HEK293 (cell line): ENCODE measurements at regions not wholly inside any gene's neighbourhood (a gene's known extent, or its start where the extent isn't known, plus 50 kb on each side); places are given as distances from the start of the nearest gene placed in this dataset.

Source experiments
- CTCF ChIA-PET: fragments of 350-600 bp; formaldehyde crosslinking; extraction: SDS; loops from one replicate; lab custom pipeline; 2021; ENCODE audit warnings: antibody characterized with exemption; lab: Yijun Ruan, JAX
- POLR2A ChIA-PET: fragments of 300-600 bp; formaldehyde crosslinking; extraction: SDS; loops from one replicate; lab custom pipeline; 2020; ENCODE audit warnings: antibody characterized with exemption, inconsistent platforms; lab: Yijun Ruan, JAX
- H3K27ac ChIP-seq: fragments of 200-500 bp; sonication (Bioruptor generic); 2 replicates; pipeline ENCODE4 v1.5.1; 2014; ENCODE audit warnings: low read depth, low read length, control low read depth, inconsistent platforms; ENCODE audit errors: extremely low read depth
- H3K36me3 ChIP-seq, 2 experiments: fragments of 200-500 bp in 1 of 2; sonication (Bioruptor generic) in 1 of 2; 1 replicate in 1 of 2; 2 replicates in 1 of 2; pipeline ENCODE4 v1.5.1; 2014 to 2017; ENCODE audit warnings: inconsistent platforms in 2 of 2, low read length in 2 of 2; ENCODE audit not compliant: control insufficient read depth in 2 of 2, insufficient read depth in 1 of 2
- H3K4me1 ChIP-seq: fragments of 200-500 bp; sonication (Bioruptor generic); 2 replicates; pipeline ENCODE4 v1.5.1; 2014; ENCODE audit warnings: mild to moderate bottlenecking, low read length, inconsistent platforms; ENCODE audit not compliant: control insufficient read depth, insufficient read depth
- H3K4me3 ChIP-seq: 2 replicates; pipeline ENCODE4 v1.5.1; 2011; ENCODE audit warnings: low read depth, mild to moderate bottlenecking, control low read depth, low read length, moderate library complexity
- H3K9me3 ChIP-seq: fragments of 200-500 bp; sonication (Bioruptor generic); 2 replicates; pipeline ENCODE4 v1.5.1; 2014; ENCODE audit warnings: low read depth, low read length, inconsistent platforms; ENCODE audit not compliant: control insufficient read depth, insufficient read depth
- BCL11A ChIP-seq: fragments of 450-650 bp; formaldehyde crosslinking; IDR thresholded peaks from 2 replicates; pipeline ENCODE4 v1.5.1; 2016; ENCODE audit warnings: low read depth, missing biosample characterization, missing genetic modification characterization
- KLF17 ChIP-seq: fragments of 450-650 bp; formaldehyde crosslinking; IDR thresholded peaks from 2 replicates; pipeline ENCODE4 v1.5.1; 2016; ENCODE audit warnings: missing biosample characterization, missing genetic modification characterization
- OVOL3 ChIP-seq: fragments of 450-650 bp; formaldehyde crosslinking; IDR thresholded peaks from 2 replicates; pipeline ENCODE4 v1.5.1; 2016; ENCODE audit warnings: missing biosample characterization, missing genetic modification characterization
- PRDM10 ChIP-seq: fragments of 450-650 bp; formaldehyde crosslinking; IDR thresholded peaks from 2 replicates; pipeline ENCODE4 v1.5.1; 2016; ENCODE audit warnings: missing biosample characterization, missing genetic modification characterization
- PRDM2 ChIP-seq: fragments of 450-650 bp; formaldehyde crosslinking; IDR thresholded peaks from 2 replicates; pipeline ENCODE4 v1.5.1; 2016; ENCODE audit warnings: missing biosample characterization, missing genetic modification characterization, borderline replicate concordance
- SALL2 ChIP-seq: fragments of 450-650 bp; formaldehyde crosslinking; IDR thresholded peaks from 2 replicates; pipeline ENCODE4 v1.5.0; 2017; ENCODE audit warnings: missing biosample characterization, mild to moderate bottlenecking, missing genetic modification characterization, borderline replicate concordance
- SP3 ChIP-seq: fragments of 450-650 bp; formaldehyde crosslinking; IDR thresholded peaks from 2 replicates; pipeline ENCODE4 v1.5.1; 2016; ENCODE audit warnings: missing biosample characterization, missing genetic modification characterization
- TSHZ1 ChIP-seq: fragments of 450-650 bp; formaldehyde crosslinking; IDR thresholded peaks from 2 replicates; pipeline ENCODE4 v1.5.1; 2016; ENCODE audit warnings: missing biosample characterization, missing genetic modification characterization, borderline replicate concordance
- ZFP37 ChIP-seq: fragments of 450-650 bp; formaldehyde crosslinking; IDR thresholded peaks from 2 replicates; pipeline ENCODE4 v1.5.1; 2016; ENCODE audit warnings: missing biosample characterization, missing genetic modification characterization
- ZFP41 ChIP-seq: fragments of 450-650 bp; formaldehyde crosslinking; IDR thresholded peaks from 2 replicates; pipeline ENCODE4 v1.5.1; 2016; ENCODE audit warnings: missing biosample characterization, missing genetic modification characterization, borderline replicate concordance
- ZNF248 ChIP-seq: fragments of 450-650 bp; formaldehyde crosslinking; IDR thresholded peaks from 2 replicates; pipeline ENCODE4 v1.5.1; 2017; ENCODE audit warnings: missing biosample characterization, missing genetic modification characterization
- ZNF362 ChIP-seq: fragments of 450-650 bp; formaldehyde crosslinking; IDR thresholded peaks from 2 replicates; pipeline ENCODE4 v1.5.1; 2016; ENCODE audit warnings: missing biosample characterization, missing genetic modification characterization
- ZNF548 ChIP-seq: fragments of 450-650 bp; formaldehyde crosslinking; IDR thresholded peaks from 2 replicates; pipeline ENCODE4 v1.5.1; 2016; ENCODE audit warnings: missing biosample characterization, missing genetic modification characterization
- ZNF585B ChIP-seq: fragments of 450-650 bp; formaldehyde crosslinking; IDR thresholded peaks from 2 replicates; pipeline ENCODE4 v1.5.1; 2016; ENCODE audit warnings: missing biosample characterization, missing genetic modification characterization
- ZNF658 ChIP-seq: fragments of 450-650 bp; formaldehyde crosslinking; IDR thresholded peaks from 2 replicates; pipeline ENCODE4; 2016; ENCODE audit warnings: missing biosample characterization, missing genetic modification characterization
- ZNF704 ChIP-seq: fragments of 450-650 bp; formaldehyde crosslinking; IDR thresholded peaks from 2 replicates; pipeline ENCODE4 v1.5.1; 2016; ENCODE audit warnings: missing biosample characterization, missing genetic modification characterization
- ZNF707 ChIP-seq: fragments of 450-650 bp; formaldehyde crosslinking; IDR thresholded peaks from 2 replicates; pipeline ENCODE4 v1.5.1; 2016; ENCODE audit warnings: missing biosample characterization, missing genetic modification characterization
- ZNF830 ChIP-seq: fragments of 450-650 bp; IDR thresholded peaks from 2 replicates; pipeline ENCODE4 v1.5.0; 2018; ENCODE audit warnings: missing biosample characterization, missing genetic modification characterization, low read depth, mild to moderate bottlenecking, moderate library complexity
- ZXDB ChIP-seq: fragments of 450-650 bp; formaldehyde crosslinking; IDR thresholded peaks from 2 replicates; pipeline ENCODE4 v1.5.1; 2016; ENCODE audit warnings: missing biosample characterization, missing genetic modification characterization

GRCh38 chr3:28000608-28001007 is 240.8 kb upstream of the CMC1 start (continued):
- TF ChIP-seq ZNF704 (tag by site-specific recombination) (no peak), ZNF248 (tag by site-specific recombination) (no peak), ZNF548 (tag by site-specific recombination) (no peak), SALL2 (tag by site-specific recombination) (no peak), ZFP41 (tag by site-specific recombination) (no peak), PRDM10 (no peak), ZNF362 (no peak)
- TF ChIP-seq, all 188 proteins: peak for 0

GRCh38 chr3:28008235-28008634 is 233.2 kb upstream of the CMC1 start:
- POLR2A ChIA-PET = no interaction called here
- Histone ChIP-seq H3K27ac (no peak overlapping the region), H3K9me3 (no peaks in the 10 kb centered on the region), H3K36me3 (peaks cover 0 to 2% of the 10 kb centered on the region in 2 experiments; a peak in 1 of 3 replicates), H3K4me1 (no peaks in the 10 kb centered on the region), H3K4me3 (no peak overlapping the region)
- CTCF ChIA-PET = no interaction called here
- TF ChIP-seq ZNF704 (tag by site-specific recombination) (no peak), PRDM2 (no peak), ZNF830 (tag by site-specific recombination) (no peak), ZNF707 (tag by site-specific recombination) (no peak), ZFP37 (tag by site-specific recombination) (no peak), ZNF585B (tag by site-specific recombination) (no peak), OVOL3 (tag by site-specific recombination) (no peak), ZNF658 (tag by site-specific recombination) (no peak), KLF17 (tag by site-specific recombination) (no peak), TSHZ1 (no peak), ZXDB (no peak), SP3 (tag by site-specific recombination) (no peak), BCL11A (tag by site-specific recombination) (no peak)
